Daoy (cell line): ENCODE measurements at regions not wholly inside any gene's neighbourhood (a gene's known extent, or its start where the extent isn't known, plus 50 kb on each side); places are given as distances from the start of the nearest gene placed in this dataset.
A peak's percentile ranks its signal among the peaks of the same experiment; 100 is the strongest.

Source experiments
- DNase-seq: peaks from one replicate; pipeline ENCODE4 v3.0.0-alpha.2; 2015; ENCODE audit warnings: low read depth

DNA sequence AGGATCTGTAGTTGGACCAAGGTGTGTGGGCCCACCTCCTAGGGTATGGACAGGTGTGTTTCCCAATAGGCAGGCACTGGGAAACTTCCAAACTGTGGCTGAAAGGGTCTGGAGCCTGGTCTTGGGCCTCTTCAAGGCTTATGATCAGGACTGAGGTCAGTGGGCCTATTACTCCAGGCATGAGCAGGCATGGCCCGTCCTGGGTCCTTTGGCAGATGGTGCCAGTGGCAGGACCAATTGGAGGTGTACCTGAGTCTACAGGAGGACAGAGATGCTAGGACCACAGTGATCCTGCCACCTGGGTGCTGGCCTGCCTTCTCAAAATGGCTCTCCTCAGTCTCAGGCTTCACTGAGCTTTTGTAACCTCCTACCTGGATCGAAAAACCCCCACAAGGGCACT, 95.4 kb downstream of the RAB18 start:
- no peak for DNase-seq

DNA sequence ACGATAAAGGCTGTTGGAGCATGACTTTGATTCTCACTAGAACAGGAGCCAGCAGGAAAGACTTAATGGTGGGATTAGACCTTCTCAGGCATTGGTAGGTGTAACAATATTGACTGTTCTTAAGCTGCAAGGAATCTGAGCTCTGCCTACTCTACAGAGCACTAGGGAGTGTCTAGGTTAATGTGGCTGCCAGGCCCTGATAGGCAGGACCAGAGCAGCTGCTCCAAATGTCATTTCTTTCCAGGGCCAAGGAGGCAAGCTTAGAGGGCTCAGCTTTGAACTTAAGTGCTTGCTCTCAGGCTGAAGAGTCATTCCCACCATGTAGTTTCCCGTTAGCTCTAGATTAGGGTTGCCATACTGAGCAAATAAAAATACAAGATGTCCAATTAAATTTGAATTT, 96.8 kb downstream of the RAB18 start:
- no peak for DNase-seq

DNA sequence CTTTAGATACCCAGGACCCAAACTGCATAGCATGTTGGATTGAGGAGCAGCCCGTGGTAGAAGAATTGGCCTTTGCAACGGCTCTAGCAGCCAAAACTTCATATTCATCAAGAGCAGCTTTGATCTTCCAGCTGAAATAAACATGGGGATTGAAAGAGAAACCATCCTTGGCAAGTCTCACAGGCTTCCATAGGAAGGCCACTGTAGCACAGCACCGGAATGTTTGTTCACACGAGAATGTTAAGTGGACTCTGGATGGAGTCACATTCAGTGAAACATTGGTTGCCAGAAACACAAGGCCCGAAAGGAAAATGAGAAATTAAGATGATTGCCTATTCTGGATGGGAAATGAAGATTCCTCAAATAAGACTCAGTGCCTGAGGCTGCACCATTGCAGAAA, 97.4 kb downstream of the RAB18 start:
- DNase-seq = no peak

DNA sequence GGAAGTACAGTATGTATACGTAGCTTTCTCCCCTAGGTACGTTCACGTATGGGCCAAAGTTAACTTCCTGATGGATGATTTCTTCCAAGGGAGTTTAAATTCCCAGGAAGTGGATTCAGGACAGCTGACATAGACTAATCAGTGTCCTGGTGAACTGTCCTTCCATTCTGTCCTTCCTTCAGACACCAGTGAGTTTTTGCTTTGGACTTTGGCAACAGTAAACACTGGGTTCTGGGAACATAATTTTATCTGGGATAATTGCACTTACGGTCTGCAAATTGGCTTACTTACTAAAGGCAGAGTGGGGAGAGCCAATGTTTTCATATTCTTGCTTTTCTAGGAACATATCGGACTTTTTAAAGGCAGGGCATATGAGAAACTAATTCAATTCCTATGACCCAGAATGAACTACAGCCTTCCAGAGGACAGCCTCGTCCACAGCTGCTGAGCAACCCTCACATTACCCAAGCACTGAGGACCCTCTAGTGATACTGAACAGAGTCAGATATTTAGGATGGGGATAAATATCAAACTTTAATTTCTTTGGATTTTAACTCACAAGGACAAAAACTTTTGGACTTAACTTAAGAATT, 97.9 kb downstream of the RAB18 start:
- no peak for DNase-seq

DNA sequence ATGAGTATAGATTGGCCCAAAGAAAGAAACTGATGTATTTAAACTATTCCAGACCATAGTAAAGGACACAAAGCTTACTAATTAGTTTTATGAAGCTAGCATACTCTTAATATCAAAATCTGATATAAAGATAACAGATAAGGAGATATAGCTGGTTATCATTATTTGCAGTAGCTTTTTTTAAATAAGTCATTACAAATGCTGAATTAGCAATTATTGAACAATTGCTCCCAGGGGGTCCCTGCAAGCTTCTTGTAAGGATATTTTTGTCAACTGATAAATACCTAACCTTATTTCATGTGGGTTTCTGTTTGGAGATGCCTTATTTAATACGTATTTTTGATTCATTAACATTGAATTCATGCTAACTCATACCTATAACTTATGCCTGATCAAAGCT, 99.0 kb downstream of the RAB18 start:
- DNase-seq = no peak

DNA sequence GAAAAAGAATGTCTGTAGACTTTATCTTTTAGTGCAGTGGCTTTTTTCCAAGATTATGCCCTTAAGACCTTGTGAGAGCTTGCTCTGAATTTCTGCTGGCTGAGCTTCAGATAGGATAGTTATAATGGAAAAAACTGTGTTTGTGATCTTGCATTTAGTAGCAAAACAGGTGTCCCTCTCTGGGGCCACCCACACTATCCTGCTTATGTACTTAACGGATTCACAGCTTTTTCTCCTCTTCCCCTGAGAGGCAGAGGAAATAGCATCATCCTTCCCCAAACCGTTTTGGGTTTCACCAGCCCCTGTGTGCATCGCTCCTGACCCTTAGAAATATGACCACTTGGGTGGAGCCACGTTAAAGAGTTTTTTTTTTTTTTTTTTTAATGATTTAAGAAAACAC, 101.2 kb downstream of the RAB18 start:
- DNase-seq = no peak

DNA sequence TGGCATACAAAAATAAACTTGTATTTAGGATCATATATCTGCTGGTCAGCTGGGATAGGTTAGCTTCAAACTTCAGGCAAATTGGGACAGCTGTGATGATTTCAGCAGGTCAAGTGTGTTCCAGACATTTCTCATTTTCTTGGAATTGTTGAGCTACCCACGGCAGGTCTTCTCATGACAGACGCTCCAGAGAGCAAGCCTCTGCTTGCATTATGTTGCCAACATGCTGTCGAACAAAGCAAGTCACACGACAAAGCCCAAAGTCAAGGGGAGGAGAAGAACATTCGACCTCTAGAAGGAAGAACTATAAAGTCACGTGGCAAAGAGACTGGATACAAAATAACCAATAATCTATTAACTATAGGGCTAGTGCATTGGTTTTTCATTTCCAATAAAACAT, 103.5 kb downstream of the RAB18 start:
- no peak for DNase-seq

DNA sequence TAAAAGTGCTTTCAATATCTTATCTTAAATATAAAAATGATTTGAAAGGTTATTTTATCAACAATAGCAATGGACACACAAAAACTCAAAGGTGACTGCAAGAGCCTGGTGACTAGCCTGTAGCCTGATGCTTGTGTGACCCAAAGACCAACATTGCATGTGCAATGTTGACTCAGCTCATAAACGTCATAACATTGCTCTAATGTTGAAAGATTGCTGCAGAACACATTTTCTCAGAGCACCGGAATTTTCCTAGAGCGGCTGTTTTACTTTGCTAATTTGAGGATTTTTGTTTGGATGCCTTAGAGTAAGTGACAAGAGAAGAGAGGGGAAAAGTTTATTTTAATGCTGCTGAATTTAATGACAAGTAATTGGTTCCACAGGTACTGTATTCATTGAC, 107.1 kb downstream of the RAB18 start:
- peak; percentile 17 for DNase-seq

DNA sequence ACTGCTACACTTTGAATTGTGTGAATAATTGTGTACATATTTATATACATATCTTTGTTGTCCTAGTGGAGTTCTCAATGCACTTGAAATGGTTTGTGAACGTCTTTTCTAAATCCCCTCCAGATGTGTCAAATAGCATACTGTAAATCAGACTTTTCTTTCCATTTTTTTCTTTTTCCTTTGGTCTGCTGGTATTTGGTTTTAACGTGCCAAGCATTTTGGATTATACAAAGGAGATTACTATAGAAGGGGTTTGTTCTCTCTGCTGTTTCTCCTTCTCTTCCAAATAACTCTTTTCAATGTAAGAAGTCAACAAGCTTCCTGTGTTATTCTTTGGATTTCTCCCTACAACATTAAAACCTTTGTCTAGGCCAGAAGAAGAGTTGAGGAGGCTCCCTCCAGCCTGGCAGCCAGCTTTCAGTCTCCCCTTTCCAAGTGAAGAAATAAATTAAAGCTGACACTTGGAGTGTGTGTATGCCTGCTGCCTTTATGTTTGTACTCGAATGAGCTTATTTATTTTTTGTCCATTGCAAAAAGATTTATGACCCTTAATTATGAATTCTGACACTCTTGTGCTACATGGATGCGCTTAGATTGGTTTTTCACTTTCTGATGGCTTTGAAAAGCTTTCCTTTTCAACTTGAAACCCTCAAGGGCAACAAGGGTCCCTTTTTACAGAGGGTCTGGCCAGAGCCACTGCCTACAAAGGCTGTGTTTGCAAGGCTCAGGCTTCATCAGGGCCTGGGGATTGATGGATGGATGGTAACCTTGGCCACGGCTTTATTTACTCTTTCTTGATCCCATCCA, 107.8 kb downstream of the RAB18 start:
- DNase-seq = no peak

DNA sequence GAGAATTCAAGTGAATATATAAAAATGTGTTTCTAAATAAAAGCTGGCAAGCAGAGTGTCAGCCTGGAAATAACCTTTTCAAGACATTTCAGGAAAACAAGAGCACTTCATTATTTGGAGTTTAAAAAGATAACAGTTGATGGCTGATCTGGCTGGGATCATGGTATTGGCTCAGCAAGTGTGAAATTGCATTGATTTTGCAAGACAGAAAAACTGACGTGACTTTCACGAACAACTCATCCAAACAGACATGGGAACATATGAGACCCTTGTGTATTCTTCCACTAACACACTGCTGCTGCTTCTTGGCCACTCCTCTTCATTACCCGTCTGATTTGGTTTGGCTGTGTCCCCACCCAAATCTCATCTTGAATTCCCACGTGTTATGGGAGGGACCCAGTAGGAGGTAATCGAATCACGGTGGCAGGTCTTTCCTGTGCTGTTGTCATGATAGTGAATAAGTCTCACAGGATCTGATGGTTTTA, 108.5 kb downstream of the RAB18 start:
- no peak for DNase-seq

DNA sequence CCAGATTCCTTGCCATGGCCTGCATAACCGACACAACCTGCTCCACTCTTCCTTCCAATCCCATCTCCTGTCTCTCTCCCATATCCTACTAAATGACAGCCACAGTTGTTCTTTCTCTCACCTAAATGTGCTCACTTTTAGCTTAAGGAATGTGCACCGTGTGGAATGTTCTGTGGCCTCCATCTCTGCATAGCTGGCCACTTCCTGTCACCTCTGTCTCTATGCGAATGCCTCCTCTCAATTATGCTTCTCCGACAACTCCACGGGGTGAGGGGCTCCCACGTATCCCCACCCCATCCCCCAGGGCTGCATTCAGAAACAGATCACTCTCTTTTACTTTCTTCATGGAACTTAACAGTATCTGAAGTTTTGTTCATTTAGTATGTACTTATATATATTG, 110.7 kb downstream of the RAB18 start:
- DNase-seq = no peak

DNA sequence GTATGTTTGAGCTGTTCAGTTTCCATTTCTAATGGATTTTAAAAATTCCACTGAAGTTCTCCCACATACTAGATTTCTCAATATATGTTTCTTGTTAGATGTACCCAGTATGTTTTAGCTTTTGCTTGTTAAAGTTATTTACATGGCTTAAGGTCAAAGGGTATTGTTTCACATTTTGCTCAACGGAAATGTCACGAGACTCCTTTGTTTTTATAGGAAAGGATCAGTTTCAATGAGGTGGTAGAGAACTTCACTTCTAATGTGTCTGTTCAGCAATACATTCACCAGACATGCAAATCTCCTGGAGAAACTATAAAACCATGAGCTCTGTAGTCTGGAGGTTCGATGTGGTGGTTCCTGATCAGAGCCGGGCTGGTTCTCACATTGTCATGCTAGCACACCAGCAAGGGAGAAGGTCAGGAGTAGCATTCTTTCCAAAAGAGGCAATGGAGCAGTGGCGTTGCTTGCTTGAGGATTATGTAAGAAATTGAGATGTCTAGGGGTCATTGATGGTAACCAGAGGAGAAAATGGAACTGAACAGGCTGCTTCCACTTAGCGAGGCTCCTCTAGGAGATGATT, 114.0 kb downstream of the RAB18 start:
- no peak for DNase-seq

DNA sequence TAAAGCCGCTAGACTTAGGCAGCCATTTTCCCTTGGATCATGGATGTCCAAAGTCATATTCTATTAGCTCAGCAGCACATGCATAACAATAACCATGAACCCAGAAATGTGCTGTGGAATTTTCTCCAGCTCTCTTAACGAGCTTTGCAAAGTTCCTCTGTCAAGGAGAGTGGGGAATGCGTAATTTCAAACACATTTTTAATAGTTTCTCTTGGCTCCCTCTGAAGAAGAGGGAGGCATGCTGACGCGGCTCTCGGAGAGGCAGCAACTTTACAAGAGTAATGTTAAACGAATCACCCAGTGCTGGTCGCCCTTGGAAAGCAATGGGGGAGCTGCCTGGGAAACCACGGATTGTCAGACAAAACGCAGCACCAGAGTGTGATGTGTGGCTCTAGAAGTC, 114.8 kb downstream of the RAB18 start:
- no peak for DNase-seq

DNA sequence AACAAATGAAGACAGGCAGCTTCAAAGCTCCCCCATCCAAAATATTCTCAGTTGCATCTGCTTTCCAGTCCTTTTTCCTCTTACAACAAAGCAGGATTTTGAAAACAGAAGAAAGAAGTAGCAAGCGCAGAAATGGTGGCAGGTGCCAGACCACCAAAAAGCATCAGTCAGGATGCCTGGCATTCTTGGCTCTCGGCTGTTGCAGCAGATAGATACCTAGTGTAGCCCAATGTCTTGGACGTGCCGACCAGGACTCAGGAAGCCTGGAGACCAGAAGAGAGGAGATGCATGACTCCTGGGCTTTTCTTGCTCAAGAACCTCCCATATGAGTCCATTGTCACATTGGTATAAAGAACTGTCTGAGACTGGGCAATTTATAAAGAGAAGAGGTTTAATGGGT, 115.2 kb downstream of the RAB18 start:
- no peak for DNase-seq

DNA sequence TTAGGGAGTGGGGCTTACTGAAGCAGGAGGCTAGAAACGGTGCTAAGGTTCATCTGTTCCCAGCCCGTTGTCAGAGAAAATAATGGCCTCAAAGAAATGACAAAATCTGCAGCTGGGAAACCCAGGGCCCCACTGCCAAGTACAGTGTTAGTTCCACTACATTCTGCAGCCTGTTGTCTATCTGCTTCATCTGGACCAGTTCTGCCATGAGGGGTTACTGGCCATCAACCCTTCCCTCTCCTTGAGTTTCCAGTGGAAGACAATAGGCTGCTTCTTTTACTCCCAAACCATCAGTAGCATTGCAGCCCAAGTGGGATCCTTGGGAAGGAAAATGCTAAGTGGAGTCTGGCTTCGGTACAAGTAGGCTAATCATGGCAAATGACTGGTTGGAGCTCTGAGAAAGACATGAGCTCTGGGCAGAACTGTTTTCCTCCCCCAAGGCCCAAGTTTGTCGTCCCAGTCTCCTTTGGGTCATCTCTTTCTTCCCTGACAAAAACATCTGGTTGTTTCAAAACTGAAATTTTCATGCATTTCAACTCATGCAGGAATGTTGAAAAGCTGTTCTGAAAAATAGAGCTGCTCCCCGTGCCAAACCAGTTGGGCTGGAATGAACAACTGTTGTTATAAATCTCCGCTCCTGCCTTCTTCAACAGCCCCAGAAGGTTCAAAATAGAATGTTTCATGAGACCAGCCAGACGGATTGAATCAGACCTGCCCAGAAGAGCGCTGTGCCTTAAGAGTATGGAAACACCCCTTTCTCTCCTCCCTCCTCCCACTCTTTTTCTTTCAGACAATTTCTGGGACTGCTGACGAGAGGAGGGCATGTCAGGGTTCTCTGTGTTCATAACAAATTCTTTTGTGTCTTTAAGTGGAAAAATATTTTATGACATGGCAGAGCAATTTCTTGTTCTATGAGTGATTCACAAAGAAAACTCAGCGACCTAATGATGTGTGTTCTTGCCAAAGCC, 116.6 kb downstream of the RAB18 start:
- DNase-seq = peak; percentile 3

DNA sequence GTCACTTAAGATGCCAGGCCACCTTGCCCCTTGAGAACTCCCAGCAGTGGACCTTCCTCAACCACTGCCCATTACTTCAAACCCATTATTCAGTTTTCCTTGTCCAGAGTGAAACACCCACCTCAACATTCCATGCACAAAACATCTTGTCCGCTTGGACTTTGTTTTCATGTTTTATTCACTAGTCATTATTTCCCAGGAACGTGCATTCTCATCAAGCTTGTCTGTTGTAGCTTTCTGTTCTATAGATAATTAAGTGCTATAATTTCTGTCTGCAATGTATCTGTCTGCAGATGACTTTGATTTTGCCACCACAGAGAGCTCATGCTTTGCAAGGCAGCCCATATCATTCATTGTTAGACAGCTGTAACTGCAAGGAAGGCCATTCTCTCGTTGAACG, 117.4 kb downstream of the RAB18 start:
- no peak for DNase-seq

DNA sequence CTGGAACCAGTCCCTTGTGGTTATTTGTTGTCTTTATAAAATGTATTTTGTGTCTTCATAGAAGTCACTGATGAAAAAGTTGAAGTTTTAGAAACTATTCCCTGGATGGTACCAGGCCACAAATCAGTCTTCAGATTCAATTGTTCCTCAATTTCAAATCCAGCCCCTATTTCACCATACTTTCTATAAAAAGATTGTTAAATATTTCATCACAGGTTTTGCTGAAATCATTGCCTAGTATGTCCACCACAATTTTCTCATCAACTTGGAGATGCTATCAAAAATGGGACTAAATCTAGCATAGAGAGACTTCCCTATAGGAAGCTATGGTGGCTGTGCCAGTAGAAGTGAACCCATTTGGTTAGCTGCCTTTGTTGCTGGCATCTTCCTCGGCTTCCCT, 118.5 kb downstream of the RAB18 start:
- no peak for DNase-seq
